ENCODE measurements at regions not wholly inside any gene's neighbourhood (a gene's known extent, or its start where the extent isn't known, plus 50 kb on each side); places are given as distances from the start of the nearest gene placed in this dataset.

DNA sequence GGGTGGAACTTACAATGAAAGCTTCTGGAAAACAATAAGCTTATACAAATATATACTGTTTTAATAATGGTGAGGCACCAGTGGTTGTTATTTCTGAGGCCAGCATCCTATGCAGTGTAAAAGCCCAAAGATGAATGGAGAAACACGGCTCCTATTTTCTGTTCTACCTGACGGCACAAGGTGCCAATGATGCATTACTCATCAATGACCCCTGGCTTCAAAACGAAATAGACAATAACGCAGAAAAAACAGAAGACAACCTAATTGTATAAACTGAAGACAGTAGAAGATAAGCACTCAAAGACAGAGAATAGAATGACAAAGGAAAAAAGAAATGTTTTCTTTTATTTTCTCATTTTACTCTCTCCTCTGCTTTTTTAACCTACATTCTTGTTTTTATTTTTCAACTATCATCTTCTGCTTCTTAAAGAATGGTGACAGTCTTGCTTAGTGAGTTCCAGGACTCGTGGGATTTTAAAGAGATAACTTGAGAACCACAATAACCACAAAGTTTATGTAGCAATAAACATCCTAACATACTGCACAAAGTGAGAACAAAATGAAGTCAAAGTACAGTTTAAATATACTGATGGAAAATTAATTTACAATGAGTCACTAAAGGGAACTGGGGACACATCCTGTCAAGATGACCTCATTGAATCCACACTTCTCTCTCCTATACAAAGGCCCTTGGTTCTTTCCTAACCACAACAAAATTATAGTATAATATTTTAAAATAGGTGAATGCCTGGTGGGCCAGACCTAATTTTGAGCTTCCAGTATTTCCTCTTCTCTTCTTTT lies 169.8 kb downstream of the BTC start:
- Histone ChIP-seq H3K9me3 (no peaks in the 10 kb centered on the region), H3K4me1 (no peaks in the 10 kb centered on the region), H3K27ac (no peak overlapping the region), H3K27me3 (no peaks in the 10 kb centered on the region), H3K4me3 (no peak overlapping the region), H3K36me3 (ENCODE audit: low read depth, missing control alignments) (no peaks in the 10 kb centered on the region)
- TF ChIP-seq, protein P1, sequence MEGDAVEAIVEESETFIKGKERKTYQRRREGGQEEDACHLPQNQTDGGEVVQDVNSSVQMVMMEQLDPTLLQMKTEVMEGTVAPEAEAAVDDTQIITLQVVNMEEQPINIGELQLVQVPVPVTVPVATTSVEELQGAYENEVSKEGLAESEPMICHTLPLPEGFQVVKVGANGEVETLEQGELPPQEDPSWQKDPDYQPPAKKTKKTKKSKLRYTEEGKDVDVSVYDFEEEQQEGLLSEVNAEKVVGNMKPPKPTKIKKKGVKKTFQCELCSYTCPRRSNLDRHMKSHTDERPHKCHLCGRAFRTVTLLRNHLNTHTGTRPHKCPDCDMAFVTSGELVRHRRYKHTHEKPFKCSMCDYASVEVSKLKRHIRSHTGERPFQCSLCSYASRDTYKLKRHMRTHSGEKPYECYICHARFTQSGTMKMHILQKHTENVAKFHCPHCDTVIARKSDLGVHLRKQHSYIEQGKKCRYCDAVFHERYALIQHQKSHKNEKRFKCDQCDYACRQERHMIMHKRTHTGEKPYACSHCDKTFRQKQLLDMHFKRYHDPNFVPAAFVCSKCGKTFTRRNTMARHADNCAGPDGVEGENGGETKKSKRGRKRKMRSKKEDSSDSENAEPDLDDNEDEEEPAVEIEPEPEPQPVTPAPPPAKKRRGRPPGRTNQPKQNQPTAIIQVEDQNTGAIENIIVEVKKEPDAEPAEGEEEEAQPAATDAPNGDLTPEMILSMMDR (IDR thresholded peaks at IDR 0.05), result no peak
- no peak for TF ChIP-seq POLR2A (IDR thresholded peaks at IDR 0.05)
- DNase-seq, result no peak
- intact Hi-C loops (cut with DNase I; ENCODE audit: low total_unique reads), result no loop called here
- 80 to 83% methylated on average over 5 of the region's 5 CpGs for WGBS, 2 donors

DNA sequence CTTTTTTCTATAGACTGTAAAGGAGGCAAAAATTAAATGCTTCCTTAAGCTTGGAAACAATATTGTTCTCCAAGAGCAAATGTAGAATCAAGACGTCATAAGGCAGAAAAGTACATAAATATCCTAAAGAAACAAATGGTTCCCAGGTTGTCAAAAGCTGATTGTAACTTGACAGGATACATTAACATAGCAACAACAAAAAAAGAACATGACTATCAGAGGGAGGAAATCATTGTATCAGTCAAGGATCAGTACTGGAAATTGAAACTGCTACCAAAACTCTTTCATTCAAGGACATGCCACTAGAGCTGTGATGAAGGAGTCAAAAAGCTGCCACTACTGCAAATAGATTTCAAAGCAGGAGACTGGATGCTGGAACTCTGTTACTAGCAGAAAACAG lies 168.3 kb downstream of the BTC start:
- Histone ChIP-seq H3K9me3 (no peaks in the 10 kb centered on the region), H3K27ac (no peak overlapping the region), H3K4me3 (no peak overlapping the region), H3K4me1 (no peaks in the 10 kb centered on the region), H3K27me3 (no peaks in the 10 kb centered on the region), H3K36me3 (ENCODE audit: low read depth, missing control alignments) (no peaks in the 10 kb centered on the region)
- DNase-seq, result no peak
- no peak for TF ChIP-seq POLR2A (IDR thresholded peaks at IDR 0.05)
- TF ChIP-seq, protein P1 (IDR thresholded peaks at IDR 0.05), result no peak
- intact Hi-C loops (cut with DNase I; ENCODE audit: low total_unique reads), result no loop called here
- 50 to 56% methylated on average over 1 of the region's 1 CpG for WGBS, 2 donors

DNA sequence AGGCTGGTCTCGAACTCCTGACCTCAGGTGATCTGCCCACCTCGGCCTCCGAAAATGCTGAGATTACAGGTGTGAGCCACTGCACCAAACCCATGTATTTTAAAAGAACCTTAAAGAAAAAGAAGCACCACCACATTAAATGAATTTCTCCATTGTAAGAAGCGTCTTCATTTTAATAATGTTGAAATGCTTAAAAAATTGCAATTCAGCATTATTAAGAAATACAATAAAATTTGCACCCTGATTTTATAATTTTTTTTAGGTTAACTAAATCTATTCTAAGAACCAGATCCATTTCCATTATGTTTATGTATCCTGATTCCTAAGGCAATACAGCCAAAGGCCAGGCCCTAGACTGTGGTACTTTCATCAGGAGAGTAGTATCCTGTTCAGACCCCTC lies 167.2 kb downstream of the BTC start:
- H3K27ac ChIP-seq, result no peak overlapping the region
- intact Hi-C loops (cut with DNase I; ENCODE audit: low total_unique reads), result no loop called here
- DNase-seq, result no peak
- H3K9me3 ChIP-seq, result no peaks in the 10 kb centered on the region
- WGBS, 2 donors, result 96 to 97% methylated on average over 4 of the region's 4 CpGs
- no peaks in the 10 kb centered on the region for H3K27me3 ChIP-seq
- no peaks in the 10 kb centered on the region for H3K4me1 ChIP-seq
- no peak overlapping the region for H3K4me3 ChIP-seq
- H3K36me3 ChIP-seq (ENCODE audit: low read depth, missing control alignments), result no peaks in the 10 kb centered on the region
- TF ChIP-seq, protein P1 (IDR thresholded peaks at IDR 0.05), result no peak
- TF ChIP-seq POLR2A (IDR thresholded peaks at IDR 0.05), result no peak

DNA sequence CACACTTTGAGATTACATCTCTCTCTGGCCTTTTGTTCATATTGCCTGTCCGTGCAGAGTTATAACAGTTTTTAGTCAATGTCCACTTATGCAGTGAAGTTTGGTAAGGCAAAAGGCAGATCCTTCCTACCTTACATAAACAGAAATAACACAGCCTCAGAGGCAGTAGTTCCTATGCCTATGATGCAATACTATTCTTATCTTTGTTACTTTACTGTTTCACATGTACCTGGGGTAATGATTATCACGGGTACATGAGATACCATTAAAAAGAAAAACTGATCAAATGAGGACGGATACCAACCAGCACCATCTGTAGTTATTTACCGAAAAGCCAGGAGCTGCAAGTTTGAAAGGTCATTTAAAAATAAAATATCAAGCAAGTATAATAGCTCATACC lies 166.8 kb downstream of the BTC start:
- no peak for TF ChIP-seq POLR2A (IDR thresholded peaks at IDR 0.05)
- TF ChIP-seq, protein P1 (IDR thresholded peaks at IDR 0.05), result no peak
- WGBS, 2 donors, result 78 to 85% methylated on average over 4 of the region's 4 CpGs

More for the DNA sequence above, 166.8 kb downstream of the BTC start:
- no peak for DNase-seq
- intact Hi-C loops (cut with DNase I; ENCODE audit: low total_unique reads), result no loop called here
- no peaks in the 10 kb centered on the region for H3K27me3 ChIP-seq
- H3K4me1 ChIP-seq, result no peaks in the 10 kb centered on the region
- H3K9me3 ChIP-seq, result no peaks in the 10 kb centered on the region
- no peaks in the 10 kb centered on the region for H3K36me3 ChIP-seq (ENCODE audit: low read depth, missing control alignments)
- H3K27ac ChIP-seq, result no peak overlapping the region
- H3K4me3 ChIP-seq, result no peak overlapping the region
